Mucosa of descending colon (tissue), 3 donors: ENCODE measurements at regions not wholly inside any gene's neighbourhood (a gene's known extent, or its start where the extent isn't known, plus 50 kb on each side); places are given as distances from the start of the nearest gene placed in this dataset.

Source experiments
- ATAC-seq: fragments of 200-7000 bp; cut with Tn5 transposase; one replicate; pipeline ENCODE4 v1.9.1; 2020; ENCODE audit warnings: mild to moderate bottlenecking, moderate library complexity
- DNase-seq, 3 donors: peaks; one replicate each; pipeline ENCODE4 v3.0.0-alpha.2; 2020
- H3K36me3 ChIP-seq: fragments of 200-600 bp; one replicate; pipeline ENCODE4 v1.8.0; 2021; ENCODE audit warnings: low read depth, mild to moderate bottlenecking
- H3K4me1 ChIP-seq: fragments of 200-600 bp; one replicate; pipeline ENCODE4 v1.8.0; 2021; ENCODE audit warnings: low read depth, mild to moderate bottlenecking
- H3K4me3 ChIP-seq: fragments of 200-600 bp; one replicate; pipeline ENCODE4 v1.8.0; 2021; ENCODE audit warnings: mild to moderate bottlenecking
- H3K9me3 ChIP-seq: fragments of 200-600 bp; one replicate; pipeline ENCODE4 v1.8.0; 2021; ENCODE audit warnings: mild to moderate bottlenecking
- CTCF ChIP-seq: fragments of 200-600 bp; IDR thresholded peaks from one replicate; pipeline ENCODE4 v1.8.0; 2022; ENCODE audit warnings: antibody characterized with exemption, mild to moderate bottlenecking
- intact Hi-C, 2 donors: fragments of 100-400 bp; cut with DNase I in 1 of 2; cut with micrococcal nuclease in 1 of 2; formaldehyde crosslinking; loops; one replicate each; pipeline versions ENCODE4 v1.11.0 to v1.11.1; 2022; cut with DNase I, micrococcal nuclease
- donor health status: DM: no; HTN: no; CAD: no; lungs with moderate emphysema.
- donor health status: DM: no; HTN: no; CAD: no.
- donor health status: DM: no; HTN: yes; CAD: no.

DNA sequence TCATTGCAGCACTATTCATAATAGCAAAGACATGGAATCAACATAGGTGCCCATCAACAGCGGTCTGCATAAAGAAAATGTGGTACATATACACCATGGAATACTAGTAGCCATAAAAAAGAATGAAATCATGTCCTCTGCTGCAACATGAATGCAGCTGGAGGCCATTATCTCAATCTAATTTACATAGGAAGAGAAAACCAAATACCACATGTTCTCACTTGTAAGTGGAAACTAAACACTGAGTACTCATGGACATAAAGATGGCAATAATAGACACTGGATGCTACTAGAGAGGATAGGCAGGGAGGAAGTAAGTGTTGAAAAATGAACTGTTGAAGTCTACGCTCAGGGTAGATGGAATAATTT lies 203.9 kb upstream of the CDH9 start:
- H3K4me3 ChIP-seq = no peak overlapping the region
- no peaks in the 10 kb centered on the region for H3K36me3 ChIP-seq
- no peaks in the 10 kb centered on the region for H3K4me1 ChIP-seq
- DNase-seq = no peak
- ATAC-seq = no peak
- no peak for TF ChIP-seq CTCF
- H3K9me3 ChIP-seq = peaks cover 48% of the 10 kb centered on the region
- intact Hi-C loops = no loop called here

DNA sequence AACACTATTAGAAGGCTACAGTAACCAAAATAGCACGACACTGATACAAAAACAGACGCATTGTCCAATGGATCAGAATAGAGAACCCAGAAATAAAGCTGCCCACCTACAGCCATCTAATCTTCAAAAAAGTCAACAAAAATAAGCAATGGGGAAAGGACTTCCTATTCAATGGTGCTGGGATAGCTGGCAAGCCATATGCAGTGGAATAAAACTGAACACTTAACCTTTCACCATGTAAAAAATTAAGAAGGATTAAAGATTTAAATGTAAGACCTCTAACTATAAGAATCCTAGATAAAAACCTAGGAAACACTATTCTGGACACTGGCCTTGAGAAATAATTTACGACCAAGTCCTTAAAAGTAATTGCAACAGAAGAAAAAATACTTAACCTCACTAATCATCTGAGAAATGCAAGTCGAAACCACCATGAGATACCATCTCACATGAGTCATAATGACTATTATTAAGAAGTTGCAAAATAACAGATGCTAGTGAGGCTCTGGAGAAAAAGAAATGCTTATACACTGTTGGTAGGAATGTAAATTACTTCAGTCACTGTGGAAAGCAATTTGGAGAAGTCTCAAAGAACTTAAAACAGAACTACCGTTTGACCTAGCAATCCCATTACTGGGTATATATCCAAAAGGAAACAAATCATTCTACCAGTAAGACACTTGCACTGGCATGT lies 203.3 kb upstream of the CDH9 start:
- Histone ChIP-seq H3K4me1 (no peaks in the 10 kb centered on the region), H3K9me3 (peaks cover 51% of the 10 kb centered on the region), H3K36me3 (no peaks in the 10 kb centered on the region), H3K4me3 (no peak overlapping the region)
- TF ChIP-seq CTCF = no peak
- no peak for DNase-seq
- intact Hi-C loops = no loop called here
- no peak for ATAC-seq

DNA sequence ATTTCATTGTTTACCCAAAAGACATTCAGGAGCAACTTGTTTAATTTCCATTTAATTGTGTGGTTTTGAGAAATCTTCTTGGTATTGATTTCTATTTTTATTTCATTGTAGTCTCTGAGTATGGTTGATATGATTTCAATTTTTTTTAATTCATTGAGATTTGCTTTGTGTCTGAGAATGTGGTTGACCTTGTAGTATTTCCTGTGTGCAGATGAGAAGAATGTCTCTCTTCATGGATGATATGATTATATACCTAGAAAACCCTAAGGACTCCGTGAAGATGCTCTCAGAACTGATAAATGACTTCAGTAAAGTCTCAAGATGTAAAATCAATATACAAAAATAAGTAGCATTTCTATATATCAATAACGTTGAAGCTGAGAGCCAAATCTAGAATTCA lies 202.4 kb upstream of the CDH9 start:
- no peak for TF ChIP-seq CTCF
- DNase-seq (no peak), ATAC-seq (no peak)
- Histone ChIP-seq H3K4me1 (no peaks in the 10 kb centered on the region), H3K9me3 (peaks cover 43% of the 10 kb centered on the region), H3K4me3 (no peak overlapping the region), H3K36me3 (no peaks in the 10 kb centered on the region)
- intact Hi-C loops = no loop called here

DNA sequence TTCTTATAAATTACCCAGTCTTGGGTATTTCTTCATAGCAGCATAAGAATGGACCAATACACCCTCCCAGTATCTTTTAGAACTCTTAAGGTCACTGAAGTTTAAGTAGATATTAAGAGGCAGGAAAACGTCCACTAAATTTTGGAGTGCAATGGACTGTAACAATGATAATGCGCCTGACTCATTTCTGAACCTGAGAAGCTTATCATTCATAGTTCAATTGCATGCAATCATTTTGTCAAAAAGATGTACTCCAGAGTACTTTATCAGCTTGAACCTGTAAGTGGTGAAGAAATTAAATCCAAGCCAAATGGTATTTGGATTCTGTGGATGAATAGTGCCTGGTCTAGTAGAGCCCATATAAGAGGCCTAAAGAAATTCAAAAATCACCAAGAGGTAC lies 196.5 kb upstream of the CDH9 start:
- TF ChIP-seq CTCF = no peak
- no peaks in the 10 kb centered on the region for H3K36me3 ChIP-seq
- H3K9me3 ChIP-seq = peaks cover 35% of the 10 kb centered on the region
- H3K4me3 ChIP-seq = no peak overlapping the region
- intact Hi-C loops = no loop called here
- DNase-seq (no peak), ATAC-seq (no peak)
- H3K4me1 ChIP-seq = no peaks in the 10 kb centered on the region

GRCh38 chr5:27221410-27221809 lies 183.0 kb upstream of the CDH9 start:
- TF ChIP-seq CTCF = no peak
- no peaks in the 10 kb centered on the region for H3K36me3 ChIP-seq
- no peak overlapping the region for H3K4me3 ChIP-seq
- H3K4me1 ChIP-seq = no peaks in the 10 kb centered on the region
- intact Hi-C loops = no loop called here
- ATAC-seq (no peak), DNase-seq (no peak)
- H3K9me3 ChIP-seq = peaks cover 51% of the 10 kb centered on the region

DNA sequence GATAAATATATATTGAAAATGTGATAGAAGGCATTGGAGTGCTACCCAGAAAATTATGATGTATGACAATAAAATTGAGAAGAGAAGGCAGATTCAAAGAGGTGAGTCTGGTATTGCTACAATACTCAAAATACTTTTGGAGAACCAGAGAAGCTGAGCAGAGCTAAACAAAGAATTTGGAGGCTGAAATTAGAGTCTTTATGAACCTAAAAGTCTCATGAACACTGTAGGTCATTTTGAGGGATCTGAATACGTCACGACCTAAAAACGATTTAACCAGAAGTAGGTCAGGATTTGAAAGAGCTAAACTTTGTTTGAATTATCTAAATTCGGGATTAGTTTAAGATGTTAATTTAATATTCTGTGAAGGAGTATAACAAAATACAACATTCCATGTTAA lies 182.4 kb upstream of the CDH9 start:
- TF ChIP-seq CTCF = no peak
- Histone ChIP-seq H3K9me3 (peaks cover 46% of the 10 kb centered on the region), H3K4me1 (no peaks in the 10 kb centered on the region), H3K4me3 (no peak overlapping the region), H3K36me3 (no peaks in the 10 kb centered on the region)
- DNase-seq = no peak
- intact Hi-C loops = no loop called here
- no peak for ATAC-seq
